GM19455 (cell line): ENCODE measurements at regions not wholly inside any gene's neighbourhood (a gene's known extent, or its start where the extent isn't known, plus 50 kb on each side); places are given as distances from the start of the nearest gene placed in this dataset.
"Not testable (repeated sequence)": the region's sequence is repeated elsewhere in the genome, so short reads cannot be mapped to it uniquely, and the experiment has no call there.

ENCODE experiments used
- ATAC-seq: cut with Tn5 transposase; IDR thresholded peaks from one replicate; pipeline ENCODE4 v1.9.1; 2021; ENCODE audit not compliant: unreplicated experiment

DNA sequence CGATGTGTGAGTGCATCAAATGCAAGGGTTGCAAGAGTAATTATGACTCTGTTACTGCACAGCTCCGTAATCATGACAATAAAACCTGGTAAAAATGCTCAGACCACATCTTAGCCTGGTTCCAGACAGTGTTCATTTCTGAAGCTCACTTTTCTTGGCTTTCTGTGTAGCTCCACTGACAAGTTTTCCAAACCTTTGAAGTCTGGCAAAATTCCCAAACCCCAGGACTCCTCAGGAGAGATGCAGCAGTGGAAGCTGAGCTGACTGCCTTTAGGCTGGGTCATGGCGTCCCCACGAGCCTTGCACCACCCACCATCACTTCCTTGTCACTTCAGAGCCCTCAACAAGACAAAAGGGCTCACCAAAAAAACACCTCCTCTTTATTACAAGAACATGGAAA, 131.6 kb upstream of the TAS2R1 start:
- no peak for ATAC-seq

DNA sequence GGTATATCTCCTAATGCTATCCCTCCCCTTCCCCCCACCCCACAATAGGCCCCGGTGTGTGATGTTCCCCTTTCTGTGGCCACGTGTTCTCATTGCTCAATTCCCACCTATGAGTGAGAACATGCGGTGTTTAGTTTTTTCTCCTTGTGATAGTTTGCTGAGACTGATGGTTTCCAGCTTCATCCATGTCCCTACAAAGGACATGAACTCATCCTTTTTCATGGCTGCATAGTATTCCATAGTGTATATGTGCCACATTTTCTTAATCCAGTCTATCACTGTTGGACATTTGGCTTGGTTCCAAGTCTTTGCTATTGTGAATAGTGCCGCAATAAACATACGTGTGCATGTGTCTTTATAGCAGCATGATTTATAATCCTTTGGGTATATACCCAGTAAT, 122.5 kb upstream of the TAS2R1 start:
- not testable (repeated sequence) for ATAC-seq

DNA sequence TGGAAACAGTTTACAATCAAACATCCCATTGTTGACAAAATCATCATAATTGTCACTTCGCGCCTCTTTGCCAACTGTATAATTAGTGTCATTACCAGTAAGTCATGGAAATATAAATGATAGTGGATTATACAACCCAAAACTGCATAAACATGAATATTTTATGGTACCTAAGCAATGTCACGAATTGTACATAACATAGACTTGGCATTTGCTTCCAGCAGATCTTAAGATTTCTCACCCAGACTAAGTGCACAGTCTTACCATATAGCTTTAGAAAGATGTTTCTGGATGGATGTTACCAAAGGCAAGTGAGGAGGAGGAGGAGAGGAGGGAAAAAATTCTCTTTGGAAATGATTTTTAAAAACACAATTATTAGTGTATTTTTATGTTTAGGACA, 113.4 kb upstream of the TAS2R1 start:
- no peak for ATAC-seq

DNA sequence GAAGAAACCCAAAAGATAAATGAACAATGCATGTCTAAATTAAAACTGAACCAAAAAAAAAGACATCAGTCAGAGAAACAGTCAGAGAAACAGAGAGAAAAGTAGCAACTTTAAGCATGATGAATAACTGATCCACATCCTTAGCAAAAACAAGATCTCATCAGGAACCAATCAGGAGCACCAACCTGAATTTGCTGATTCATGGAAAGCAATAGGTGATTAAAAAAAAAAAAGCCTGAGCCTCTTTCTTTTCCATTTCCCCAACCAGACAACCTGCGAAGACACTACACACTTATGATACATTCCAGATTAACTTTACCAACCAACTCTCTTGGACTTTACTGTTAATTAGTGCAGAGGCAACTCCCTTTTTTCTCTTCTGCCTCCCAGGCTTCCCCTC, 112.7 kb upstream of the TAS2R1 start:
- no peak for ATAC-seq

DNA sequence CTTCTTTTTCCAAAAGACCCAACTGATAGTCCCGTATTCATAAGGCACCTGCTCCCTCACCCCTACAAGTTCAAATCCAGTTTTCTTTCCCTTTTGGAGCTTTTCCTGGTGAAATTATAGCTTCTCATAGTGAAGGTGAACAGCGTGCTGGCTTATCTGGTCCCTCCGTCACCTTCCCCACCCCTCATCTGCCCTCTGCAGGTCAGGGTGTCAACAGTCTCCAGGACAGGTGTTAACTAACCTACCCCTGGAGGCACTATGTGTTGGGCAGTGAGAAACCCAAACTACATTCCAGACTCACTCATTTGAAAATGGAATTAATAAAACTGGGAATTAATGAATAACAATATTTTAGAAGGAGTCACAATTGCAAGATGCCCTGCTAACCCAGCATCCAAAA, 109.0 kb upstream of the TAS2R1 start:
- ATAC-seq: no peak

DNA sequence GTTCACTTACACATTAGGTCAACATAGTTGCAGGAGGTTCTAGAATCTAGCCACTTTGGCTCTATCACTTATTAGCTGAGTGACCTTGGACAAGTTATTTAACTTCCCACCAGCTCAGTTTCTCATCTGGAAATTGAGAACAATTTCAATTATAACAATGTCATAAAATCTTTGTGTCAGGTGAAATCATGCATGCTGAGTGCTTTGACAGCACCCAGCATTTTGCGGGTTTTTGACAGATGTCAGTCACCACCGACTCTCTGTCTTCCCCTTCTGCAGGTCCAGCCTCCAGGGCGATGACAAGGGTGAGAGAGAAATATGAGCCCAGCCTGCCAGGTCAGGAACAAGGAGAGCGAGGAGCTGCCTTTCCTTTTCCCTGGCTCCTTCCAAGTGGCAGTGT, 107.1 kb upstream of the TAS2R1 start:
- ATAC-seq: no peak

DNA sequence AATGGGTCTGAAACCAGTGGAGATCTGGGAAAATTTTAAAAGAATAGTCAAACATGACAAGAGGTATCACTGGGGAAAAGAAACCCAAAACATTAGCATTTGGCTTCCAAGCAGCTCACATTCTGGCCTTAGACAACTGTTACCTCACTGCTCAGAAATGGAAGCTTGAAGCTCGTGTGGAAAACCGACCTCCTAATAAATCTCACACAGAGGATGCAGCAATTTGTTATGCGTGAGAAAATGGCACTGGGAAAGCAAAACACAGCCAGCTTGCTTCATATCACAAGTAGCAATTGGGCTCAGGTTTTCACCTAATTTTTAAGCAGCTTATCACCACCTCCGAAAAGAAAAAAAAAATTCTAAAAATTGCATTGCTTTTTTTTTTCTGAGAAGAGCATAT, 103.3 kb upstream of the TAS2R1 start:
- ATAC-seq: no peak

DNA sequence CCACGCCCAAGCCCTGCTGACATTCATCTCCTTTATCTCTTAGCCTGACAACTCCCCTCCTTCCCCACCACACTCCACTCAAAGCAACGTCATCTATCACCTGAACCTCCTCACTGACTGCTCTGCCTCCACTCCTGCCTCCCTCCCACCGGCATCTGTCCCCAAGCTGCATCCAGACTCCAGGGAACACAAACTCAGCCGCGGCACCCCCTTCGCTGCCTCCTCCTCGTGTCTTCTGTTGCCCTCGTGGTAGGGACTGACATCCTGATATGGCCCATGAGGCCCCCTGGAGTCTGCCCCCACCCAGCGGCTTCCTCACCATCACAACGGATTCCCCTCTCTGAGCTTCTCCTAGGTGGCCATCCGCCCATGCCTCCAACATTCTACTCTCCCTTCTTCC, 101.0 kb upstream of the TAS2R1 start:
- no peak for ATAC-seq

DNA sequence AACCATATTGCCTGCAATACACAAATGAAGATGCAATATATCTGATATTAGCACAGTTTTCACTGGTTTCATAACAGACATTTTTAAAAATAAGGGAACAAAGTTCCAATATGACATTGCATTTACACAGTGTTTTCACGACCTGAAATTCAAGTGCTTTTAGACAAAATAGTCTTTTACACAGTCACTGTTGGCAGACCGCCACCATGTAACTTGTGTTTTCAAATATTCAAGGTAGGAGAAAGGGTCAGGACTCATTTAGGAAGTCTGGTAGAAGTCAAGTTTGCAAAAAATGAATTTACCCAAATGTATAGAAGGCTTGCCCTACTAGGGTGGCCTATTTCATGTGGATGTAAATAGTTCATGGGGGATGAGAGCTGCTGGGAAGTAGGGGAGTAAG, 98.1 kb upstream of the TAS2R1 start:
- ATAC-seq: no peak

DNA sequence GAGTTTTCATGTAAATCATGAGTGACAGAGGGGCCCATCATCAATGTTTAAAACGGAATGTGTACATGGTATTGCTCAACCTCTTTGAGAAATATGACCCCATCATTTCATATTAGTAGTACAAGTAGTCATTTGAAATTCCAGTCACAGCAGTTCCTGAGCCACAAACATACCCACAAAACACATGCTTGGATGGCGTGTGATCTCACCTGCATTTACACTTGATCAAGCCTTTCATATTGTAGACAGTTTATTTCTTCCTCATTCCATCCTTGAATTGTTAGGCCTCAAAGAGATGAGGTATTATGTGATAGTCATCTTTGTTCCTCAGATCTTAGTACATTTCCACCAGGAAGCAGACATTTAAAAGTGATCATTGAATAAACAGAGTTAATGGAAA, 96.8 kb upstream of the TAS2R1 start:
- ATAC-seq: no peak

DNA sequence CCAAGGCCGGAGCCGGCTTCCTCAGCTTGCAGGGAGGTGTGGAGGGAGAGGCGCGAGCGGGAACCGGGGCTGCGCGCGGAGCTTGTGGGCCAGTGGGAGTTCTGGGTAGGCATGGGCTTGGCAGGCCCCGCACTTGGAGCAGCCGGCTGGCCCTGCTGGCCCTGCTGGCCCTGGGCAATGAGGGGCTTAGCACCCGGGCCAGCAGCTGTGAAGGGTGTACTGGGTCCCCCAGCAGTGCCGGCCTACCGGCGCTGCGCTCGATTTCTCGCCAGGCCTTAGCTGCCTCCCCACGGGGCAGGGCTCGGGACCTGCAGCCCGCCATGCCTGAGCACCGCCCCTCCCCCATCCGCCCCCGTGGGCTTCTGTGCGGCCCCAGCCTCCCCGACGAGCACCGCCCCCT, 95.1 kb upstream of the TAS2R1 start:
- not testable (repeated sequence) for ATAC-seq

DNA sequence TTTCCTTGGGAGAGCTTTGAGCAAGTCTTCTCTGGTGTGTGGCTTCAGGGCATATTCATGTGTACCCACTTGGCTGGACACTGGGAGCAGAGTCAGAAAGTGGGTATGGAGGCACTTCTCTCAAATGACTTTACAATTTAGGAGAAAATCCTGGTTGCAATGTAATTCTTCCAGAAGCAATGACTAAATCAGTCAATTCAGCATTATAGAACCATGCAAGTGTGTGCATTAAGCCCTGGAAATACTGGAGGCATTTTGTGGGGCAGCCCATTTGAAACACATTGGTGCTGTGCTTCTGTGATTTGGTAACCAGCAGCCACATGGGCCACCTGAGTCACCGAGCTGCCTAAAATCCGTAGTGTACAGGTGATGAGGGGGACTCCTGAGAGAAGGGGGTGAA, 94.6 kb upstream of the TAS2R1 start:
- no peak for ATAC-seq

DNA sequence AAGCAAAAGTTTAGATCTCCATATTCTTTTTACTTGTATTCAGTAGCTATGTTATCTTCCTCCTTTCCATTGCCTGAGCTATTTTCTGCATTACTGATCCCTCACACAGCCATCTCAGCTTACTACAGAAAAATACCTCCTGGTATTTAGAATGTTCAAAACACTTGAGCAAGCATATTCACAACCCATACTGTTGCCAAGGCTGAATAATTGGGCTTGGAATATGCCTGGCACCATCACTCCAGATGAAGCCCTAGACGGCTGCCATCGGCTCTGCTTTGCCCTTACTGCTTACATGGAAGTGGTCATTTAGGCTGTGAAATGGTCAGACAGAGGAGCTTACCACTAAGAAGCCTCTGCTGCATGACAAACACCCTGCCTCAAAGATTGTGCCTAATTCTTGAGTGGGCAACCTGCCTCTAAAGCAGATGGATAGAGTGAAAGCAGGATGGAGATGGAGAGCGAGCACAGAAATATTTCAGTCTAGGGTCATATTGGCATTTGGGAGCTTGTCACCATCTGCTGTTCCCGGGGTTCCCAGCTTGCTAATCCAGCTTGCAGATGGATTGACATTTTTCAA, 92.5 kb upstream of the TAS2R1 start:
- ATAC-seq: no peak

DNA sequence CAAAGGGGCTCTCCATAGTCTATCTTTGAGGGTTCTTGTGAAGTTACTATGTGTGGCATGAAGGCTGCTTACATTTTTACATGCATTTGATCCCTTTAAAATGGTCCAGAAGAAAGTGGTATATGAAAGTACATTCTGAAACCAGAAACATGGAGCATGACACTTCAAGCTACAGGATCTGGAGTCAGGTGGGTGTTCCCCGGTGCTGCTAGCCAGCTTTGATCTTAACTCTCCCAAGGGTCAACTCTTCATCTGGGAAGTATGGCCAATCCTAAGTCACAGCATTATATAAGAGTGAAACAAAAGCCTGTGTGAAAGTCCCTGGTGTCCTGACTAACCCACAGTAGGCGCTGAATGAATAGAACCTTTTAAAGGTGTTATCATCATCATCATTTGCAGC, 91.0 kb upstream of the TAS2R1 start:
- no peak for ATAC-seq

DNA sequence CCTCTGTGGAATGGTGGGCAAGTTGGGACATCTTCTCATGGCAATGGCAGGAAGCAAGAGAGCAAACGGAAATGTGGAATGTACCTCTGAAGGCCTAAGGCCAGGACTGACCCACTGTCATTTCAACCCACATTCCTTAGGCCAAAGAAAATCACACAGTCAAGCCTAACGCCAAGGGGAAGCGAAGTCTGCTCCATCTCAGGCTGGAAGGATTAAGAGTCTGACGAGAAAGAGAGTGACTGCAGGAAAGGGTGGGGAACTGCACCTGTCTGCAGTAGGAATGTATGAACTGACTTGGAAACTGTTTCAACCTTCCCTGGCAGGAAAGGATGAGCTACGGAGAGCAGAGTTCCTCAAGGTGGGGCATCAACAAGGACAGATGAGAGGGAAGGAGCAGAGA, 90.2 kb upstream of the TAS2R1 start:
- no peak for ATAC-seq

DNA sequence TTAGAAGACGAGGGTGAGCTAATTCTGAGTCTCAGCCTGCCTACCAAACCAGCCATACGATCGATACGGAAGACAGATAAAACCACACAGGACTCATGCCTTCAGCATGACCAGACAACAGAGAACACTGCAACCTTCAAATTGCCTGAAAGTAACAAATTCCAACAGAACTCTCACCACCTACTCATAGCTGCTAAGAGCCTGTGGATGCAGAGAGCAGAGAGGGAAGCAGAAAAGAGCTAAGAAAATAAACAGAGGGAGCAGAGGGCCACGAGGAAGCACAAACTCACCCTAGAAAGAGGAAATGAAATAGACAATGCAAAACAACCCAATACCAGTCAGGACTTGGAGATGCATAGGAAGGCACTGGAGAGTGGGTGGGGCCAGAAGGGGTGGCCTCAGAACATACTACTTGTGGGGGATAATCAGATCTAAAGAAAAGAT, 86.7 kb upstream of the TAS2R1 start:
- ATAC-seq: peak; percentile 55

DNA sequence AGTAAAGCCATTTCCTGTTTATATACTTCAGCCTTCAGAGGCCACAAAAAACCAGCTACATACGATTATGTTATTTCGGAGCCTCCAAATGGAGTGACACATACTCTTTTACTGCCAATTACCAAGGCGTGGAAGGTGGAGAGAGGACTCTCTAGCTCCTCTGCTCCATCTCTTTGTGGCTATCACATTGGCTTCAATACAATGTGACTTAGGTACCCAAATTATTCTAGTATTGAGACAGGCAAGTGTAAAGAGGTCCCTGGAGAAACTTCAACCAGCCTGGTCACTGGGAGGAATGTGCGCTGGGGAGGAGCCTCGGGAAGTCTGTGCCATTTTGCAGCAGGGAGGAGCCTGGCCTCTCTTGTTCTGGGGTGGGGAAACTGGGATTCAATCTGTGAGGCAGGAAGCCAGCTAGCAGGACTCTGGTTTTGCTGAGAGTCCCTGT, 85.8 kb upstream of the TAS2R1 start:
- no peak for ATAC-seq

DNA sequence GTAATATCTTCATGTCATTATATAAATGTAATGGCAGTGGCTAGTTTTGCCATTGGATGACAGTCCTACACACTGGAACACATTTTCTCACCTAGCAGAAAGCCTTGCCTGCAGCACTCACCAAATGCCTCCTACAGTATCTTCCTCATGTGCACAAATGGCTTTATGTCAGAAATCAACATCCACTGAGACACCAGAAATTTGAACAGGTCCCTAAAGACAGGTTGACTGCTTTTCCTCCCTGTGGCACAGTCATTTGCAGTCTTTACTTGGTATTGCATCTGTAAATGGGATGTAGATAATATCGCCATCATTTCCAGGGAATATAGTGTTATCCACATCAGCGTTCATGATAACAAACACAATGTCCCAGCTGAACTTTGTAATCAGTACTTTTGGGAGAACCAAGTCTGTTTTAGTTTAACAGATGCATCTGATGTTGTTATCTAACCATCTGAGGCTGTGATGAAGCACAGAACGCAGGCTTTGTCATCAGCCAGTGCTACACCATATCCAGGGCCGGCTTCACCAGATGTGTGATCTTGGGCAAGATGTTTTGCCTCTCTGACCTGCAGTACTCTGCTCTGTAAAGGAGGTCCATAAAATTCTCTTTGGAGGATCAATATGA, 83.9 kb upstream of the TAS2R1 start:
- no peak for ATAC-seq

DNA sequence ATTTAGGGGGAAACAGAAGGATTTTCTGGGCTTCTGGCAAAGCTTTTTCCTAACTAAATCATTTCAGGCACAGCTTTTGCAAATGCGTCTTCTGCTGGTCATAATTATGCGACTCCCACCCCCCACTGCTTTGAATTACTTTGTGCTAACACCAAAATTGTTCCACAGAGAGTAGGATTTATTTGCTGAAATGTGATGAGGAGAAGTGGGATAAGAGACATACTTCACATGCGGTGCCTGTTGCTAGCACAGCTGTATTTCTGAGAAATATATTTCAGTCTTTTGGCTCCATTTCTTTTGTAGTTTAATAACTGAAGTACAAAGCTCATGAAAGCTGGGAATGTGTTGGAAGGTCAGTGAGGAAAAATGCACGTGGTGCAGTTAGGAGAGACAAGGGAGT, 83.2 kb upstream of the TAS2R1 start:
- ATAC-seq: no peak

DNA sequence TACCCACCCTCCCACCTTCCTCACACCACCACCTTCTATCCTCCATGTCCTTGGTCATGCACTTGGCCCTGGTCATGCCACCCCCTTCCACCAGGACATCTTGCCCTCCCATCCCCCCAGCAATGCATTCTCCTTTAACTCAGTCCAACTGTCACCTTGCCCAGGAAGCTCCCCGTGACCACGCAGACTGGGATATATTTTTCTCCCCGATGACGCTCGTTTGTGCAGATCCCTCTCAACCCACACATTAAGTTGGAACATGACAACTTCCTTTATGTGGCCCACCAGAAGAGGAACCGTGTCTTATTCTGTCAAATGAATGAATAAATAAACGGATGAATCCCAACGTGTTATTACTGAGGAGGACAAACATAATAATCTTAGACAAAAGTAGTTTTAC, 82.8 kb upstream of the TAS2R1 start:
- ATAC-seq: no peak

DNA sequence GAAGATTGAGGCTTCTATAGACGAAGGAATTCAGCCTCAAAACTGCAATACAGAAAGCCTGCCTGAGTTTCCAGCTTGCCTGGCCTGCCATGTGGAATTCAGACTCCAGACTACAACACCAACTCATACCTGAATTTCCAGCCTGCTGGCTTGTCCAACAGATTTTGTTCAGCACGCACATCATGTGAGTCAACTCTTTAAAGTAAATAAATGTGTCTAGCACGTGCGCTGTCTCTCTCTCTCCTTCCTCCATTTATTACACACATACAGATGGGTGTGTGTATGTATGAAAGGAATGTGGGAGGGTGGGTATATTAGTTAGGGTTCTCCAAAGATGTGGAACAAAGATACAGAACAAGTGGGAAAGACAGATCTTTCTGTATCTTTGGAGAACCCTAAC, 82.4 kb upstream of the TAS2R1 start:
- no peak for ATAC-seq

DNA sequence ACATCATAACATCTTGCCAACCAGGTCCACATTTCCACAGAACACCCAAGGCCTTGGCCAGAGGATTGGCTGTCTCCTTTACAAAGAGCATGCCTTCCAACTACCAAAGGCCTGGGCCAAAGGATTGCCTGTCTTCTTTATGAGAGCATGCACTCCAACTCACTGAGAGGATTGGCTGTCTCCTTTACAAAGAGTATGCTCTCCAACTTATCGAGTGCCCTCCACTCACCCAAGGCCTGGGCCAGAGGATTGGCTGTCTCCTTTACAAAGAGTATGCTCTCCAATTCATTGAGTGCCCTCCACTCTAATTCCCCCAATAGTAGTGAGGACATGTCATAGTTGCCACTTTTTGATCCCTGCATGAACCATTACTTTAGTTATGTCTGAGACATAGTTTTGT, 79.9 kb upstream of the TAS2R1 start:
- no peak for ATAC-seq

DNA sequence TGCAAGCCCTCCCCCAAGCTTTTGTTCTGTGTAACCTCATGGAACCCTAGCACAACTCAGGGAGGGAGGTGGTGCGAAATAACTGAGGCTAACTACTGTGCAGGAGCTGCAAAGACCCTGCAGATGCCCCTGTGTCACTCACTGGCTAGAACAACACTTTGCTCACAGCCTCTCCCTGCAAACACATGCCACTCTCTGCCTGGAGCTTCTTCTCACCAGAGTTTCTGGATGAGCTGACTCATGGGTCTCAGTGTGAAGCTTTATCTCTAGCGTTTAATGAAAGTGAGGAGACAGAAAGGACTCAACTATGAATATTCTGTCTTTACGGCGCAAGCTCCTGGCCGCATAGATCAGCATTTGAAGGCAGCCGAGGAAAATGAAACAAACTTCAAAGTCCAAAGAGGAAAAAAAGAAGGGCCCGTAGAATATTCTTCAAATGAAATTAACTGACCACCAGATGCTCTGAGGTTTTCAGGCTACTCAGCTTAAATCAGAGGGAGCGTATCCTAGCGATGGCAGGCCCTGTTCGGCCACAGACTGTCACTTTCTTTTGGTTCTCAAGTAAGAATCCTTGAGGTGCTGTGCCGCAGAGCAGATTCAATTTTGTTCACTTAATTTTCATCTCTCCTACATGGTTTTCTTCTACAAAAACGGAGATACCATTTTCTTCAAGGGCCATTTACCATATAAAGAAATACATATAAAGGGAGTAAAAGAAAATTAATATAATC, 77.7 kb upstream of the TAS2R1 start:
- ATAC-seq: no peak
